Endothelial cell of umbilical vein (primary cell): ENCODE measurements at regions not wholly inside any gene's neighbourhood (a gene's known extent, or its start where the extent isn't known, plus 50 kb on each side); places are given as distances from the start of the nearest gene placed in this dataset.

Source experiments
- CTCF ChIP-seq, 2 donors: IDR thresholded peaks; 1 replicate in 1 of 2; 2 replicates in 1 of 2; pipeline ENCODE4 v1.5.1; 2011; ENCODE audit warnings: low read length in 2 of 2, mild to moderate bottlenecking in 2 of 2, moderate library complexity in 2 of 2, control low read depth in 1 of 2, inconsistent platforms in 1 of 2, low read depth in 1 of 2; ENCODE audit not compliant: insufficient read depth in 1 of 2; ENCODE audit errors: extremely low read depth in 1 of 2
- EZH2 ChIP-seq: IDR thresholded peaks from 2 replicates; pipeline ENCODE4 v1.6.1; 2012; ENCODE audit warnings: borderline replicate concordance, low read depth, mild to moderate bottlenecking, moderate library complexity, low read length, inconsistent platforms; ENCODE audit not compliant: severe bottlenecking
- GATA2 ChIP-seq: IDR thresholded peaks from 2 replicates; pipeline ENCODE4 v1.7.0; 2011; ENCODE audit warnings: low read depth, mild to moderate bottlenecking, moderate library complexity, mixed read lengths, low read length; ENCODE audit not compliant: insufficient read length, insufficient read depth
- JUN ChIP-seq: IDR thresholded peaks from 2 replicates; pipeline ENCODE4 v1.6.1; 2011; ENCODE audit warnings: borderline replicate concordance, low read depth; ENCODE audit not compliant: insufficient read length, insufficient read depth
- MYC ChIP-seq: IDR thresholded peaks from one replicate; pipeline ENCODE4 v1.6.1; 2011; ENCODE audit warnings: mild to moderate bottlenecking, low read depth, low read length
- POLR2A ChIP-seq: IDR thresholded peaks from 2 replicates; pipeline ENCODE4 v1.6.1; 2012; ENCODE audit warnings: low read depth, mild to moderate bottlenecking, control low read depth, low read length
- POLR2AphosphoS5 ChIP-seq: IDR thresholded peaks from 2 replicates; pipeline ENCODE4 v1.6.1; 2012; ENCODE audit warnings: low read depth, mild to moderate bottlenecking, control low read depth, low read length, moderate library complexity; ENCODE audit not compliant: insufficient read depth

- TF ChIP-seq CTCF (IDR thresholded peaks at IDR 0.05; ENCODE audit: extremely low read depth in 1 of 2, insufficient read depth in 1 of 2, low read depth in 1 of 2, low read length in 2 of 2): no peak
- TF ChIP-seq EZH2: no peak
- TF ChIP-seq POLR2A: no peak
- TF ChIP-seq POLR2AphosphoS5: no peak
- no peak for TF ChIP-seq JUN
- no peak for TF ChIP-seq GATA2
- TF ChIP-seq MYC: no peak
Measured at GRCh38 chr12:83758888-83759631, 1072.4 kb downstream of the TMTC2 start.
